Suprapubic skin (tissue), 3 donors: ENCODE measurements at regions not wholly inside any gene's neighbourhood (a gene's known extent, or its start where the extent isn't known, plus 50 kb on each side); places are given as distances from the start of the nearest gene placed in this dataset.

Source experiments
- CTCF ChIP-seq, 2 donors: fragments of 200-600 bp in 1 of 2; fragments of 450-650 bp in 1 of 2; sonication (generic) in 1 of 2; IDR thresholded peaks; one replicate each; pipeline ENCODE4 v1.5.1; 2016 to 2019; ENCODE audit warnings: antibody characterized with exemption in 2 of 2, mild to moderate bottlenecking in 1 of 2, moderate library complexity in 1 of 2
- POLR2AphosphoS5 ChIP-seq, 3 donors: sonication (generic); formaldehyde crosslinking; IDR thresholded peaks; one replicate each; pipeline ENCODE4 v1.6.1; 2017; ENCODE audit warnings: antibody characterized with exemption in 3 of 3

GRCh38 chr12:68462803-68463202, 130.6 kb upstream of the MDM1 start:
- TF ChIP-seq CTCF (IDR thresholded peaks at IDR 0.05), result no peak
- TF ChIP-seq POLR2AphosphoS5 (IDR thresholded peaks at IDR 0.05), result no peak
